Activated CD4-positive, alpha-beta T cell treated with anti-CD3 and anti-CD28 coated beads, Interleukin-2, amount 50 U/mL, for 16 hours (primary cell): ENCODE measurements at regions not wholly inside any gene's neighbourhood (a gene's known extent, or its start where the extent isn't known, plus 50 kb on each side); places are given as distances from the start of the nearest gene placed in this dataset.
"Not testable (repeated sequence)": the region's sequence is repeated elsewhere in the genome, so short reads cannot be mapped to it uniquely, and the experiment has no call there.

ENCODE experiments used
- DNase-seq: peaks from one replicate; pipeline ENCODE4 v3.0.0-alpha.2; 2020

DNA sequence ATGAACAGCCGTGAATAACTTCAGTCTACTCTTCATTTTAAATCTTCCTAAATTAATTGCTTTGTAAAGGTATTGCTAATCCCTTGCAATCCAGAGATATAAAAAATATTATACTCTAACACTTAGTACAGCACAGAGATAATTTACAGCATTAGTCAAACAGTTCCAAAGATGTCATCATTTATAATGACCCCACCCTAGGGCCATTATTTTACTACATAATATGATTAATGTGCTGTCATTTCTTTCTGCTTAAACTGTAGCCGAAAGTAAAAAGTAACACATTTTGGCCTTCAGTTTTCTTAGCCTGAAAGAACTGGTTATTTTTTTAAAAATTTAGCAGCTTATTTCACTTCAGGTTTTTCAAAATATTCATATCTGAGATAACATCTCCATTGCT is 256.3 kb upstream of the RFC3 start:
- DNase-seq, result no peak

DNA sequence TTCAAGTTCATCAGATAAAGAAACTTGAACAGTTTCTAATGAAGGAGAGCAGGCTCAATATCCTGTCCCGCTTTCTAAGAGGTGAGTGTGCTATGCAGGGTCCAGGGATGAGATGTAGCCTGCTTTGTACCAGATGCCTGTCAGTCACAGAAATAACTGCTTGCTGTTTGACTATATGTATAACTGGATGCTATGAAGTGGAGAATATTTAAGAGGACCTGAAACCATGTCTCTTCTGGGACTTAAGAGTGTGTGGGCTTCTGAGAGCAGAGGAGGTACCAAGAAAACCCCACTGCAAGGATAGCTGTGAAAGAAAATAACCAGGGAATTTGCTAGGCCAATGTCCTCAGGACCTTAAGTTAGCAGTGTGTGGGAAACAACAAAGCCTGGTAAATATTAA is 246.3 kb upstream of the RFC3 start:
- DNase-seq, result no peak

DNA sequence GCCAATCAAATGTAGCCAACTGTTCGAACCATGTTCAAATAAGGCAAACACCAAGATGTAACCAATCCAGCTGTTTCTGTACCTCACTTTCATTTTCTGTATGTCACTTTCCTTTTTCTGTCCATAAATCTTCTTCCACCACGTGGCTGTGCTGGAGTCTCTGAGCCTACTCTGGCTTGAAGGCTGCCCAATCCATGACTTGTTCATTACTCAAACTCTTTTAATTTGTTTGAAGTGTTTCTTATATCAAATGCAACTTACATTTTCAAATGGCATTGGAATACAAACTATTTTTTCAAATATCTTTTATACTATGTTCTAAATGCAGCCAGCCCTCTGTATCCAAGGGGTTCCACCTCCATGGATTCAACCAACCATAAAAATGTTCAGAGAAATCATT is 245.6 kb upstream of the RFC3 start:
- DNase-seq, result not testable (repeated sequence)

DNA sequence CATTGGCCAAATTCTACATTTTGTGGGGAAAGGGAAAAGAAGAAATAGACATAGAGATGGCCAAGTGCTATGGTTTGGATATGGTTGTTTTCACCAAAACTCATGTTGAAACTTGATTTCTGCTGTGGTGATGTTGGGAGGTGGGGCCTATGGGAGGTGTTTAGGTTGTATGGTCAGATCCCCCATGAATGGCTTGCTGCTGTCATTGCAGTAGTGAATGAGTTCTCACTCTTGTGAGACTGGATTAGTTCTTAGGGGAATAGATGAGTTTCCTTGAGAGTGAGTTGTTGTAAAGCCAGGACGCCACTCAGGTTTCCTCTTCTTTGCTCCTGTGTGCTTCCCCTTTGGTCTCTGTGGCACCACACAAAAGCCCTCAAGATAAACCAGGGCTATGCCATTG is 242.6 kb upstream of the RFC3 start:
- no peak for DNase-seq

DNA sequence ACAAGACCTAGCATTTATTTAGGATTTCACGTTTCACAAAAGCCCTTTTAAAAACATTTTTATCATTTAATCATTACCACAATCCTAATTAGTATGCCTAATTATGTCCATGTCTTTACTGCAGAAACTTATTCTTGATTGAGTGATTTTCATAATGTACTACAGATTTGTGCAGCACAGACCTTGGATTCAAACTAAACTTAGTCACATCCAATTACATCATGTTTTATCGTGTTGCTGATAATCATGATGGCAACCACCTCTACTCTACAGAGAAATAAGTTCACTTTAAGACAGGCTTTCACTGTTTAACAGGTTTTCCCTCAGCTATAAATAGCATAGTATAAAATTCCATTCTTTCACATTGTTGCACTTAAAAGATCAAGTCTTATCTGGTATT is 240.9 kb upstream of the RFC3 start:
- DNase-seq, result no peak

DNA sequence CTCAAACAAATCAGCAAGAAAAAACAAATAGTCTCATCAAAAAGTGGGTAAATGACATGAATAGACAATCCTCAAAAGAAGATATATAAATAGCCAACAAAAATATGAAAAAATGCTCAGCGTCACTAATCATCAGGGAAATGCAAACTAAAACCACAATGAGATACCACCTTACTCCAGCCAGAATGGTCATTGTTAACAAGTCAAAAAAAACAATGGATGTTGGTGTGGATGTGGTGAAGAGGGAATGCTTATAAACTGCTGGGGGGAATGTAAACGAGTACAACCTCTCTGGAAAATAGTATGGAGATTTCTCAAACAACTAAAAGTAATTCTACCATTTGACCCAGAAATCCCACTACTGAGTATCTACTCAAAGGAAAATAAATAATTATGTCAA is 239.2 kb upstream of the RFC3 start:
- DNase-seq, result no peak

DNA sequence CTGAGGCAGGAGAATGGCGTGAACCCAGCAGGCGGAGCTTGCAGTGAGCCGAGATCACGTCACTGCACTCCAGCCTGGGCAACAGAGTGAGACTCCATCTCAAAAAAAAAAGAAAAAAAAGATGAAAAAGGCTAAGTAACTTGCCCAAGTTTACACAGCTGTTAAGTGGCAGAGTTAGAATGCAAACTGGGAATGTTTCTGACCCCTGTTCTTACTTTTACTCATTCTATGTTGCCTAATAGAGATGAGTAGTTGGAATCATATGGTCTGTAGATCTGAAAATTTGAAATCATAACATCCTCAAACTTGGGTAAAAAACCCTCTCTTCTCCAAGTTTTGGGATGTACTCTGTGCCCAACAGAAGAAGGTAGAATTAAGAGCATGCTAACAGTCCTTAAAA is 235.8 kb upstream of the RFC3 start:
- no peak for DNase-seq

DNA sequence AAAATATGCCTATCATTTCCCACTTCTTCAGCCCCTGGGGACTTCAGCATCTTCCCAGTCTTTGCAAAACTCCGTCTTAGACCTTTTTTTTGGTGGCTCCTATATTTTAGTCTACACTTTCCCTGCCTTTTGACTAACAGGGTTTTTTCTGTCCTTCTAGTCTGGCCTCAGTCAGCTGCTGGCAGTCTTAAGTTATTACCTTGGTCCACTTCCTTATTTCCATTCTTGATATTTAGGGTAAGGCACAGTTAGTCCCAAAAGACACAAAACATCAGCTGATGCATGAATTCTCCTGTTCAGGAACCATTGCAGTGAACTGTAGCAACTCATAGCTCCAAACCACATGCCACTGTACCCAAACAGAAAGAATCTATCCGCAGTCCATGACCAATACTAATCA is 234.6 kb upstream of the RFC3 start:
- DNase-seq, result no peak

DNA sequence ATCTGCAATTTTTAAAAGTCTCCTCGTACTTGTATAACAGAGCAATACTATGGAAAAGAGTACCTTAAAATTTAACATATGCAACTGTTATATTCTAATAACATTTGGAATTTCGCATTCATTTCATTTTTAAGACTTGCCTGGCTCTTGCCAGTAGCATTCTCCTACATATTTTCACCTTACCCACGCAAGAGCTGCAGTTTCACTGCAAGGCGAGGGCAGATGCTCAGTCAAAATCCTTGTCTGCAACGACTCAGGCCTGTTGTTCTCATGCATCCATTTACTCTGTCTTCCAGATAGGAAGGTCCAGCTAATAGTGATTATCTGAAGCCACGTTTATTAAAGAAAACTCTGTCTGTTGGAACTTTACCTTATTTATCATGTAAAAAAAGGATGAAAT is 227.0 kb upstream of the RFC3 start:
- DNase-seq, result no peak

DNA sequence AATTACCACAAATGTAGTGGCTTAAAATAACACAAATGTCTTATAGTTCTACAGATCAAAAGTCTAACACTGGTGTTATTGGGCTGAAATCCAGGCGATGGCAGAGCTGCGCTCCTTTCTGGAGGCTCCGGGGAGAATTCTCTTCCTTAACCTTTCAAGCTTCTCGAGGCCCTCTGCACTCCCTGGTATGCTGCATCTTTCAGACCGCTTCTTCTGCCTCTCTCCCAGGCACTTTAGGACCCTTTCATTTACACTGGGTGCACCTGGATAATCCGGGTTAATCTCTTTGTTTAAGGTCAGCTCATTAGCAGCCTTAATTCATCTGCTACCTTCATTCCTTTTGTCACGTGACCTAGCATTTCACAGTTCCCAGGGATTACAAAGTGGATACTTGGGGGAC is 211.3 kb upstream of the RFC3 start:
- DNase-seq, result no peak

DNA sequence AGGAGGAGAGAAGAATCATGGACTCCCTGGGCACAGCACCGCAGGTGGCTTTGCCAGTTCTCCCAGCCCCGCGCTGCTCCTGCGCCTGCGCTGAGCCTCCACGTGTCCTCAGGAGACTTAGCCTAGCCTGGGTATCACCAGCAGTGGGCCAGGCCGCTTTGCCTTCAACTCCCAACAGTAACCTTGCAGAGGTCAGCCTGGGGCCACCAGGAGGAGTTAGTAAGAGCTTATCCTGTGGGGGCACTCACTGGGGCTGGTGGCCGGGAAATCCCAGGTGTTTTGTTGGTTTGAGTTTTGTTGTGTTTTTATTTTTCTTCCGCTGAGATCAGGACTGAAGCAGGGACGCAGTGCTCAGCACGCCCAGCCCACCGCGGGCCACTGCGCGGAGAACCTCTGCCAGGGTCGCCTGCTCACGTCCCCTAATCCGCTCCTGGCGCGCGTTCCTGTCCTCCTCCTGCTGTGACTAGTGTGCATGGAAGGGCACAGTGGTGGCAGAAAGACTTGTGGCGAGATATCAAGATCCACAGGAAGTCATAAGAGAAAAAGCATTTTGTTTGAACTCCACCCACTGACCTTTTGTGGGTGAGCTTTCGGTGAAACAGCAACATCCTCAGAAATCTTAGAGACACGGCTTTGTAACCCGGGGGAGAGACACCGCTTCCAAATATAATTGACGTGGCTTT is 207.4 kb upstream of the RFC3 start:
- peak; percentile 80 for DNase-seq

DNA sequence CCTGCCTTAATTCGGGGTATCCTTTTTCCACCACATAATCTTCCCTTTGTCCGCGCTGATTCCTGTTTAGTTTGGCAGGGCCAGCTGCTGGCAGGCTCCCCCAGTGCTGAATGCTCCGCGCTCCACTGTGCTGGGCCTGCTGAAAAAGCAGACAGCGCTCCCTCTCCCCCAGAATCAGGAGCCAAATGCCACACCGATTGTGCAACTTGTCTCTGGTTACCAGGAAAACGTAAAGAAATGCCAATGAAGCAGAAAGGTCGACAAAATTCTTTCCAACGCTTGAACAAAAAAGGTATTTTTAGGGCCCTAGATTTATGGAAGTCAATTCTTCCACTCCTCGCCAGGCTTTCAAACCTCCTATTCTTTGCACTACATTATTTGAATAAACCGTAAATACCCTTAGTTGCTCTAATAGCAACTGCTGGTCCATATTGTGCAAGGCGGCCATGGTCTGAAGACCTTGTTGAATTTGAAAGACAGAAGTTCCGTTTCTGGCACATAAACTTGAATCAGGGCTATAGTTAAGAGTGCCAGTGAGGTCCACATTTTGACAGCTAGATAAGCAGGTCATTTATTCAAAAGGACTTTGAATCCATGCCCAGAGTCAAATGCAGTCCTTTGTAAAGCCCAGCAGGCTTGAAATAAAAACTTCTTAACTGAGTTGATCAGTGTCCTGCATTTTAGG is 206.7 kb upstream of the RFC3 start:
- DNase-seq, result no peak

DNA sequence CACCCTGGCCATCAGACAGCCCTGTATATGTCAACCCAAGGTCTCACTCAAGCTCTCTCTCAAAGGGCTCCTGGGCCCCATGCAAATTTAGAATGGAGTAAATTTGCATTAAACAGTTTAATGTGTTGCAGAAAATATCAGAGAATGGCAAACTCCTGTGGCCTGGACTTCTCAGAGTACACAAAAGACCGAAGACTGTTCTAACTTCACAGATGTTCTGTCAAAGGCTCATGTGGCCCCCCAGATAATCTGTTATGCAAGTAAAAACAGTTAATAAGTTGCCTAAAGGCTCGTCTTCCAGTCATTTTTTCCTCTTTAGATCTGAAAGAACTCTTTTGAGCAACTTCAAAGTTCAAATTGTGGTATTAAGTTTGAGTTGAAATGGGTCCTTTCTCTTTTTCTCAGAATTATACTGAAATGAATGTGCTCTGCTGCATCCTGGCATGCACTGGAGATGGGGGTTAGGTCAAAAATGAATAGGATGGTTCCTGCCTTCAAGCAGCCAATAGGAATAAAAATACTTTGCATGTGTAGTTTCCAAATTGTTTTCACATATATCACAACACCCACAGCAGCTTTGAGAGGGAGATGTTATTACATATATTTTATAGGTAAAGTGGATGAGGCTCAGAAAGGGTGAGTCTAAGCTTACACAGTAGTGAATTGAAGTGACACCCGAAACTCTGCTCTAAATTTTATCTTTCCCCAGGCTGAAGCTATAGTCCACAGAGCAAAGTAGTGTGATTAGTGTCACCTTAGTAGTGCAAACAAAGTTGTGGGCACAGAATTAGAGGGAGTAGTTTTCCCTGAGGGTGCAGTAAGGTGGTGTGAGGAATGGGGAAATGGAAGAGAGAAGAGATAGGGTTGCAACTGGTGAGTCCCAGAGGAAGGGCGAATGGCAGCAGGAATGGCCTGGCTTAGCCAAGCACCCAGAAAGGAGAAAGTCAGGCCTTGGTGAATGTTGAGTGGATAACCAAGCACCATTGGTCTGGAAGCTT is 205.0 kb upstream of the RFC3 start:
- DNase-seq, result peak; percentile 88

DNA sequence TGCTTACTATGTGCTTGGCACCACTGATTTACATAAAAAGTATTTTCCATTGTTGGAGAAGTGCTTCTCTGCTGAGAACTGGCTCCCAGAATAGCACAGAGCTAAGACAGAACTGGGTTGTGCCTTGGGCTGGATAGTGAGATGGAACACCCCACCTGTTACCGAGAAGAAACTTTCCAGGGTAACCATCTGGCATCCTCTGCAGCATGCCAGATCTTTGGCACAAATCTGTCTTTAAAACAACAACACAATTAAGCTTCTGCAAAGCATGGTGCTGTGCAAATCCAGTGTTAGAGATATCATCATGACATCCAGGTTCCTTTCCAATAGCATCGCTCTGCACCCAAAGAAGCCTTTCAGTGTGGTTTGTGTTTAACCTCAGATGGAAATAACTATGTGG is 202.5 kb upstream of the RFC3 start:
- no peak for DNase-seq

DNA sequence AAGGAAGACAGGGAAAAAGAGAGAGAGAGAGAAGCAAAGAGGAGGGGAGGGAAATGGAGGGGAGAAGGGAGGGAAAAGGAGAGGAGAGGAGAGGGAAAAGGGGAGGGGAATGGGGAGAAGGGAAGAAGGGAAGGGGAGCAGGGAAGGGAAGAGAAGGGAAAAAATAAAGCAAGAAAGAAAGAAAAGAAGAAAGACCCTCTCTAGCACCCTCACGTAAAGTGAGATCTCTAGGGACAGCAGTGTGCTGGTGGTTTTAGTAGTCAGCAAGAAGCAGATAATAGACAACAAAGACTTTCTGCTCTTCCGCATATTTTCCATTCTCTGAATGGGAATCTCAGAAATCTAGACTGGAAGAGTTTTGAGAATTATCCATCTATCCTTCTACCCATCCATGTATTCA is 201.8 kb upstream of the RFC3 start:
- no peak for DNase-seq

DNA sequence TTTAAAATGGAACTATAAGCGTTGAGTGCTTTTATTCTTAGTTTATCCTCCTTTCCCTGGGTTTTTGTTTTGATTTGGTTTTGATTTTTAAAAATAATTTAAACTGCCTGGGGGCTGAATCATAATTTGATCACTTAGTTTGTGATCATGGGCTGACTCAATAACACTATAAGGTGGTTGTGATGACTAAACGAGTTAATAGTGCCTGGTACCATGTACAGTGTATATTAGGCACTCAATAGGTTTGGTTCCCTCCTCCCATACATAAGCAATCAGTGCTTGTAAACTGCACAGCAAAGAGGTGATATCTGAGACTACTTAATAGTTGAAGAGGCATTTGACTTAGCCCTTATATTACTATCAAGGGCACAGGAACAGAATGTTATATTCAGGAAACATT is 200.9 kb upstream of the RFC3 start:
- DNase-seq, result no peak

DNA sequence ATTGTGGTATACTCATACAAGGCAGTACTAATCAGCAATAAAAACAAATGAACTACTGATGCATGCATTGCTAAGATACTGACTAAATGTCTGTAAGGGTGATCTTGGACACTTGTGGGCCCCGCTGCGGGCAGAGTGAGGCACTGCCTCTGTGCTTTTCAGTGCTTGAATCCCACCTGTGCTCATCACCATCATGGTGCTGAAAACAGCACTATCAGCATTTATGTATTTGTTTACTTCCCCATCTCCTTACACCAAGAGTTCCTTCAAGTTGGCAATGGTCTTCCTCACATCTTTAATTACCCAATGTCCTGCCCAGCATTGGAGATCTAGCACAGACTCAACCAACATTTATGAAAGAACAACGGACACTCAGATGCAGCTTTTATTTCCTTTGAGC is 193.7 kb upstream of the RFC3 start:
- no peak for DNase-seq

DNA sequence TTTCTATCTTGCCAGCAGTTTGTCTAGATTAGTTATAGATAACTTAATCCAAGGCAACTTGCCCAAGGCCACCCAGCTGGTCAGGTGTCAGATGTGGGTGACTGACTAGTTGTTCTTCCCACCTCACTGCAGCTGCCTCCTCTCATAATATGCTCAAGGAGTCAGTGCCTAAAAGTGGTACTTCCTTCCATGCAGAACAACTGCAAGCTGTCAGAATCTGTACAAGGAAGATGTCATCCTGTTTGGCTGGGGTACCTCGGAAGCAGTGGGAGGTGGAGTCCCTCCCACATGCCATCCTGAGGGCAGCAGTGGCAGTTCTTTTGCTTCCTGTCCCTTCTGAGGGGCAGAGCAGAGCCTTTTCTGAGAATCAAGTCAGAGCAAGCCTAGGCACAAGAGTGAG is 193.2 kb upstream of the RFC3 start:
- DNase-seq, result no peak

DNA sequence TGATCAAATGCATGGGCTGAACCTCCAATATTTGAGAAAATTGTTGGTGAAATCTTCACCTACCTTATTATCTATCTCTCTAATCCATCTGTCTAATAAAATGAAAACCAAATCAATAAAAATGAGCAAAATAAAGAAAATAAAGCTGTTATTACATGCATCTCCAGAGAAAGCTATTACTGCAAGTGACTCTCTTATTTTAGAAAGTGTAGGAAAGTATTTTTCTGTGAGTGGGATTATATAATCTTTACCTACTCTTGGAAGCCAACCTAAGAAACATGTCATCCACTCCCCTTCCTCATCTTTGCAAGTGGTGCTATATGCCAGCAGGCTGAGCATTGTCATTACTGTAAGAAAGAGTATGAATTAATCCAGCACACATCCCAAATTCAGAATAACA is 191.5 kb upstream of the RFC3 start:
- no peak for DNase-seq

DNA sequence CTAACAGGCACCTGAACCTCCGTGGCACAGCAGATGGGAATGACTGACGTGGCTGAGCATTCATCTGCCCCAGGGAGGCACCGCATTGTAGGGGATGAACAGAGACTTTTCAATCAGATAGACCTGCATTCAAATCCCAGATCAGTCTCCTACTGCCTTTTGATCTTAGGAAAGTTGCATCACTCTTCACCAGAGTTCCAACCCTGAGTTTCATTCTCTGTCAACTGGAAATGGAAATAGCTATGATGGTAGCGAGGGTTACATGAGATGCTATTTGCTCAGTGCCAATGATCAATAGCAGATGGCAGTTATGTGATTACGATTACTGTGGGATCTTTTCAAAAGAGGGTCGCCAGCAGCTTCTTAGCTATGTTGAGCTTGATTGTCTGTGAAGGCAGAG is 189.3 kb upstream of the RFC3 start:
- DNase-seq, result no peak

DNA sequence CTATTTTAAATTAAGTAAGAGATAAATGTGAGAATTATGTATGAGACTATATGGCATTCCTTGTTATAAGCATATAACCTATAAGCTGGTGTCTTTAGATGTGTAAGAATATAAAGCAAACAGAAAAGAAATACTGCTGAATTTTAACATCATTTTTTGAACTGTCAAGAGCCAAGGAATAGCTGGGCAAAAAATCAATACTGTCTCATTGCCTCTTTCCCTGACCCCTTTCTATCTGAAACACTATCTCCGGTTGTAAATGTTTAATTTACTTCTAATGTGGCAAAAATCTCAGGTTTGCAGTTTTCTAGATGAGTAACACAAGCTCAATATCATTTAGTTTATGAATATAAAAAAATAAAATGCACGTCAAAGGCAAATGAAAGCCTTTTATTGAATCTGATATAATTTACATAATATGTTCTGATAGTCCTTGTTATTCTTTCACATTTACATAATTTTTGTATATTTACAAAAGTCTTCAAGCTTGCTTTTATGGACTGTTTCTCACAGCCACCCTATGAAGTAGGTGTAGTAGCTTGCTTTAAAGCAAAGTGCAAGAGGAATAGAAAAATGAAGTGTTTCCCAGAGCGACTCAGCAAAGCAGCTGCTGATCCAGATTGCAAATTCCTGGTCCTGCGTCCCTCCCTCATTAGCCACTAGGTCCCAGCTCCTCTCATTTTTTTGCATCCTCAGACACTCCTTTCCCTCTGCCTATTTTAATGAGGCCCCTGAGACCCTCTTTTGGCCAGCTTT is 188.2 kb upstream of the RFC3 start:
- no peak for DNase-seq

DNA sequence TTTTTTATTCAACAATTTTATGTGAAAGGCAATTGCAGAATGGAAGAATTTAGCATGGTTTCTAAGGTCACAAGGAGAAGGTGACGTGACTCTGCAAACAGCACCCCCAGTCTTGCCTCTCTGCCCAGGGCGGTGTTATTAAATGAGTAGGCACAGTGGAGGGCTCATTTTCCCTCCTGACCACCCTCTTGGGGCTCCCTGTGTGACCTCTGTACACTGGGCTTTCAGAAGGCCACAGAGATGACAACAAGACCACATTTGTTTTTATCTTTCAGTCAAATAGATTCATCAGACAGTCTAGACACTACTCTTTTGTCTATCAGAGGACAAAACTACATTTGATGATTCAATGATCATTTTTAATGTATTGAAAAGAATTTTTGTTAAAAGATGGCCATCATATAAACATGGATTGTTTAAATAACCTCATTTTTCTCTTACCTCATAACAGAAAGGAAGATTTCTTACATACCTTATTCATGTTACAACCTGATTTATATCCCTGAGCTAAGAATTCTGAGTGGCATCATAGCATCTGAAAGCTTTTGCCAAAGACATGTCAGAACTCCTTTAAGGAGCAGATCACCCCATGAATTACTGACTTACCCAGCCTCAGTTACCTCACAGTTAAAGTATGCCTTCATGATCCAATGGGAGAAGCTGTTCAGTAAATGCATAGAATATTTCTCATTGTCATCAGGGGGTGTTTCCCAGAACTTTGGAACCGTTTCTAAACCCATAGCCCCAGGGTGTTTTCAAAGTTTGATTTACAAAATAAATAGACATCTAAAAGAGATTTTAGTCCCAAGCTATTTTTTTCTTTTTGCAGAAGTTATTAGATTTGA is 184.0 kb upstream of the RFC3 start:
- DNase-seq, result no peak
